Astrocyte (in vitro differentiated cells and primary cell): ENCODE measurements at regions not wholly inside any gene's neighbourhood (a gene's known extent, or its start where the extent isn't known, plus 50 kb on each side); places are given as distances from the start of the nearest gene placed in this dataset.

Experiments used
- DNase-seq: peaks from one replicate; pipeline ENCODE4 v3.0.0-alpha.2; 2010; ENCODE audit warnings: low read depth
- FAIRE-seq: peaks from 2 replicates; lab custom pipeline; 2011; peaks lifted over from hg19 to GRCh38; lab: Jason Lieb, UNC
- H2AFZ ChIP-seq: 2 replicates; pipeline ENCODE4 v1.6.0; 2012; ENCODE audit warnings: low read depth, low read length, inconsistent platforms
- H3K27ac ChIP-seq: 2 replicates; pipeline ENCODE4 v1.5.1; 2011; ENCODE audit warnings: low read depth, low read length, inconsistent platforms
- H3K27me3 ChIP-seq: 2 replicates; pipeline ENCODE4 v1.6.0; 2011; ENCODE audit warnings: low read length, inconsistent platforms; ENCODE audit not compliant: insufficient read depth
- H3K36me3 ChIP-seq: 2 replicates; pipeline ENCODE4 v1.5.1; 2011; ENCODE audit warnings: low read length, inconsistent platforms; ENCODE audit not compliant: insufficient read depth
- H3K4me1 ChIP-seq: 2 replicates; pipeline ENCODE4 v1.5.1; 2011; ENCODE audit warnings: low read length, inconsistent platforms; ENCODE audit not compliant: insufficient read depth
- H3K4me2 ChIP-seq: 2 replicates; pipeline ENCODE4 v1.6.0; 2012; ENCODE audit warnings: low read length, inconsistent platforms
- H3K4me3 ChIP-seq: 2 replicates; pipeline ENCODE4 v1.5.1; 2011; ENCODE audit warnings: low read depth, mild to moderate bottlenecking, low read length, inconsistent platforms; ENCODE audit not compliant: insufficient read depth
- H3K79me2 ChIP-seq: 2 replicates; pipeline ENCODE4 v1.6.0; 2012; ENCODE audit warnings: mild to moderate bottlenecking, low read length, inconsistent platforms; ENCODE audit not compliant: insufficient read depth
- H3K9ac ChIP-seq: 2 replicates; pipeline ENCODE4 v1.6.0; 2012; ENCODE audit warnings: mild to moderate bottlenecking, low read length, inconsistent platforms
- H3K9me3 ChIP-seq: 2 replicates; pipeline ENCODE4 v1.5.1; 2012; ENCODE audit warnings: low read depth, mild to moderate bottlenecking, low read length, inconsistent platforms; ENCODE audit not compliant: insufficient read depth
- H4K20me1 ChIP-seq: 2 replicates; pipeline ENCODE4 v1.6.0; 2012; ENCODE audit warnings: low read length, inconsistent platforms; ENCODE audit not compliant: insufficient read depth
- H3K27ac Mint-ChIP-seq: one replicate; pipeline ENCODE4 v1.8.0; 2021; ENCODE audit warnings: mild to moderate bottlenecking, mixed read lengths; ENCODE audit not compliant: unreplicated experiment
- H3K27me3 Mint-ChIP-seq: one replicate; pipeline ENCODE4 v1.8.0; 2021; ENCODE audit warnings: low read depth, mixed read lengths; ENCODE audit not compliant: unreplicated experiment
- H3K36me3 Mint-ChIP-seq: one replicate; pipeline ENCODE4 v1.8.0; 2021; ENCODE audit warnings: low read depth, mixed read lengths; ENCODE audit not compliant: unreplicated experiment
- H3K4me1 Mint-ChIP-seq: one replicate; pipeline ENCODE4 v1.8.0; 2021; ENCODE audit warnings: low read depth, mixed read lengths; ENCODE audit not compliant: unreplicated experiment
- H3K4me3 Mint-ChIP-seq: one replicate; pipeline ENCODE4 v1.8.0; 2021; ENCODE audit warnings: mild to moderate bottlenecking, moderate library complexity, mixed read lengths; ENCODE audit not compliant: unreplicated experiment
- H3K9me3 Mint-ChIP-seq: one replicate; pipeline ENCODE4 v1.8.0; 2021; ENCODE audit warnings: mild to moderate bottlenecking, mixed read lengths; ENCODE audit not compliant: unreplicated experiment
- EZH2 ChIP-seq: IDR thresholded peaks from 2 replicates; pipeline ENCODE4 v1.6.1; 2012; ENCODE audit warnings: mild to moderate bottlenecking, low read length, inconsistent platforms; ENCODE audit not compliant: insufficient read depth
- TF ChIP-seq, protein P1 (sequence below): IDR thresholded peaks from 2 replicates; pipeline ENCODE4 v1.5.1; 2011; ENCODE audit warnings: low read depth, mild to moderate bottlenecking, inconsistent platforms, low read length, moderate library complexity; ENCODE audit not compliant: insufficient read depth

DNA sequence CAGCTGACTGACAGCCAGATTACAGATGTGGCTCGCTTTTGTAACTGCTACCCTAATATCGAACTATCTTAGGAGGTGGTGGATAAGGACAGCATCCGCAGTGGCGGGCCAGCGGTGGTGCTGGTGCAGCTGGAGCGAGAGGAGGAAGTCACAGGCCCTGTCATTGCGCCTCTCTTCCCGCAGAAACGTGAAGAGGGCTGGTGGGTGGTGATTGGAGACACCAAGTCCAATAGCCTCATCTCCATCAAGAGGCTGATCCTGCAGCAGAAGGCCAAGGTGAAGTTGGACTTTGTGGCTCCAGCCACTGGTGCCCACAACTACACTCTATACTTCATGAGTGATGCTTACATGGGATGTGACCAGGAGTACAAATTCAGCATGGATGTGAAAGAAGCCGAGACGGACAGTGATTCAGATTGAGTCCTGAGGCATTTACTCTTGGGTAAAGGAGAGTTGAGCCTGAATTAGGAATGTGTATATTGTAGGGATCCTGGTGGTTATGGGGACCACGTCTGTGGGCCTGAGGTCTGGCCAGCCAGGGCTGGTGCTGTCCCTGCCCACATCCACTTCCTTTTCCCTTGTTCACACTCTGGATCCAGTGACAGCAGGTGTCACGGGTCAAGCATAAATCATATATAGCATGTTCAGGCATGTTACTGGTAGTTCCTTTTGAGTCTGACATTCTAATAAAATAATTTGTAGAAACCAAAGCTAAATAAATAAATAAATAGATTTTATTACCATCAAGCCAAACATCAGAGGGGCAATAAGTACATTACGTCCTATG is 89.0 kb upstream of the SMURF2 start:
- no peak overlapping the region for H3K27ac Mint-ChIP-seq
- H3K4me3 Mint-ChIP-seq = no peak overlapping the region
- no peak overlapping the region for H3K4me3 ChIP-seq
- H3K27ac ChIP-seq = no peak overlapping the region
- peaks cover 10% of the 10 kb centered on the region for H3K4me1 ChIP-seq
- no peaks in the 10 kb centered on the region for H3K9me3 ChIP-seq
- H3K4me2 ChIP-seq = no peak overlapping the region
- H3K9ac ChIP-seq = no peak overlapping the region
- H3K4me1 Mint-ChIP-seq = peaks cover 6% of the 10 kb centered on the region
- no peak overlapping the region for H2AFZ ChIP-seq
- H3K36me3 Mint-ChIP-seq = peaks cover 12% of the 10 kb centered on the region
- no peaks in the 10 kb centered on the region for H3K27me3 Mint-ChIP-seq
- H3K9me3 Mint-ChIP-seq = peaks cover 2% of the 10 kb centered on the region
- TF ChIP-seq, protein P1, sequence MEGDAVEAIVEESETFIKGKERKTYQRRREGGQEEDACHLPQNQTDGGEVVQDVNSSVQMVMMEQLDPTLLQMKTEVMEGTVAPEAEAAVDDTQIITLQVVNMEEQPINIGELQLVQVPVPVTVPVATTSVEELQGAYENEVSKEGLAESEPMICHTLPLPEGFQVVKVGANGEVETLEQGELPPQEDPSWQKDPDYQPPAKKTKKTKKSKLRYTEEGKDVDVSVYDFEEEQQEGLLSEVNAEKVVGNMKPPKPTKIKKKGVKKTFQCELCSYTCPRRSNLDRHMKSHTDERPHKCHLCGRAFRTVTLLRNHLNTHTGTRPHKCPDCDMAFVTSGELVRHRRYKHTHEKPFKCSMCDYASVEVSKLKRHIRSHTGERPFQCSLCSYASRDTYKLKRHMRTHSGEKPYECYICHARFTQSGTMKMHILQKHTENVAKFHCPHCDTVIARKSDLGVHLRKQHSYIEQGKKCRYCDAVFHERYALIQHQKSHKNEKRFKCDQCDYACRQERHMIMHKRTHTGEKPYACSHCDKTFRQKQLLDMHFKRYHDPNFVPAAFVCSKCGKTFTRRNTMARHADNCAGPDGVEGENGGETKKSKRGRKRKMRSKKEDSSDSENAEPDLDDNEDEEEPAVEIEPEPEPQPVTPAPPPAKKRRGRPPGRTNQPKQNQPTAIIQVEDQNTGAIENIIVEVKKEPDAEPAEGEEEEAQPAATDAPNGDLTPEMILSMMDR = no peak
- TF ChIP-seq EZH2 = no peak
- no peaks in the 10 kb centered on the region for H3K79me2 ChIP-seq
- FAIRE-seq (no peak), DNase-seq (no peak)
- H3K27me3 ChIP-seq = no peaks in the 10 kb centered on the region
- peaks cover 2% of the 10 kb centered on the region for H3K36me3 ChIP-seq
- no peaks in the 10 kb centered on the region for H4K20me1 ChIP-seq

DNA sequence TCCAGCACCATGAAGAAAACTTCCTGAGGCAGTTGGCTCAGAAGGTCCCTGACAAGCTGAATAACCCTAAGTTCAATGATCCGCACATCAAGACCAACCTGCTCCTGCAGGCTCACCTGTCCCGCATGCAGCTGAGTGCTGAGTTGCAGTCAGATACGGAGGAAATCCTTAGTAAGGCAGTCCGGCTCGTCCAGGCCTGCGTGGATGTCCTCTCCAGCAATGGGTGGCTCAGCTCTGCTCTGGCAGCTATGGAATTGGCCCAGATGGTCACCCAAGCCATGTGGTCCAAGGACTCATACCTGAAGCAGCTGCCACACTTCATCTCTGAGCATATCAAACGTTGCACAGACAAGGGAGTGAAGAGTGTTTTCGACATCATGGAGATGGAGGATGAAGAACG is 88.4 kb upstream of the SMURF2 start:
- FAIRE-seq (no peak), DNase-seq (no peak)
- TF ChIP-seq, protein P1 = no peak
- no peak for TF ChIP-seq EZH2
- Histone ChIP-seq H3K27me3 (no peaks in the 10 kb centered on the region), H3K9ac (no peak overlapping the region), H3K9me3 (no peaks in the 10 kb centered on the region), H3K27ac (no peak overlapping the region), H3K36me3 (peaks cover 2% of the 10 kb centered on the region), H3K4me2 (no peak overlapping the region), H2AFZ (no peak overlapping the region), H3K79me2 (no peaks in the 10 kb centered on the region), H3K4me1 (peaks cover 10% of the 10 kb centered on the region), H4K20me1 (no peaks in the 10 kb centered on the region), H3K4me3 (no peak overlapping the region)
- peaks cover 6% of the 10 kb centered on the region for H3K4me1 Mint-ChIP-seq
- peaks cover 2% of the 10 kb centered on the region for H3K9me3 Mint-ChIP-seq
- H3K4me3 Mint-ChIP-seq = no peak overlapping the region
- H3K27ac Mint-ChIP-seq = no peak overlapping the region
- no peaks in the 10 kb centered on the region for H3K27me3 Mint-ChIP-seq
- peaks cover 12% of the 10 kb centered on the region for H3K36me3 Mint-ChIP-seq

DNA sequence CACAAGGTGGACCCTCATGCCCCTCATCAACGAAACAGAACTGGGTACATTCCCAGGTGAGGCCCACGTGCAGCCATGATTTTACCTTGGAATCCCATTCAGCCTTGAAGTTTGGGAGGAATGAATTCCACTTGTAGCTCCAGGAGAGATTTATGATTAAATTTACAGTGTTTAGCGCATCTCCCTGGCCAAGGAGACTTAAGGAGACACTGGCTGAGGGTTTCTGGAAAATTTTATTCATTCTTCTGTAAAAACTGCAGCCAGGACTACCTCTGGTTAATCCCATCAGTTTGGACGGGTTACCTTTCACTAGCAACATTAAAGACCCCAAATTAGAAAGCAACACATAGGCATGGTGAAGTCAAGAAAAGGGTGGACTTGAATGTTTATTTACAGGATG is 87.2 kb upstream of the SMURF2 start:
- Mint-ChIP-seq H3K9me3 (peaks cover 2% of the 10 kb centered on the region), H3K36me3 (peaks cover 11% of the 10 kb centered on the region), H3K4me1 (peaks cover 6% of the 10 kb centered on the region), H3K4me3 (no peak overlapping the region), H3K27me3 (no peaks in the 10 kb centered on the region), H3K27ac (no peak overlapping the region)
- H2AFZ ChIP-seq = no peak overlapping the region
- TF ChIP-seq EZH2 = no peak
- TF ChIP-seq, protein P1 = no peak
- H3K79me2 ChIP-seq = no peaks in the 10 kb centered on the region
- H4K20me1 ChIP-seq = no peaks in the 10 kb centered on the region
- H3K4me3 ChIP-seq = no peak overlapping the region
- H3K27me3 ChIP-seq = no peaks in the 10 kb centered on the region
- H3K9me3 ChIP-seq = no peaks in the 10 kb centered on the region
- no peak for DNase-seq
- H3K9ac ChIP-seq = no peak overlapping the region
- no peak for FAIRE-seq
- H3K4me1 ChIP-seq = peaks cover 10% of the 10 kb centered on the region
- H3K36me3 ChIP-seq = no peaks in the 10 kb centered on the region
- H3K4me2 ChIP-seq = no peak overlapping the region
- H3K27ac ChIP-seq = no peak overlapping the region
